ENCODE measurements at regions not wholly inside any gene's neighbourhood (a gene's known extent, or its start where the extent isn't known, plus 50 kb on each side); places are given as distances from the start of the nearest gene placed in this dataset.
"Not testable (repeated sequence)": the region's sequence is repeated elsewhere in the genome, so short reads cannot be mapped to it uniquely, and the experiment has no call there.

- ATAC-seq; H3K36me3 Mint-ChIP-seq (ENCODE audit: low read depth); H3K27ac Mint-ChIP-seq; H3K27me3 Mint-ChIP-seq; POLR2A ChIA-PET; H3K4me1 Mint-ChIP-seq (ENCODE audit: low read depth); H3K4me3 Mint-ChIP-seq; CTCF ChIA-PET; intact Hi-C loops (cut with micrococcal nuclease); DNase-seq: not testable (repeated sequence)
- H3K9me3 Mint-ChIP-seq = peaks cover 13% of the 10 kb centered on the region
Measured at GRCh38 chr16:46395391-46395921, 225.7 kb downstream of the SHCBP1 start.

- H3K27me3 Mint-ChIP-seq; CTCF ChIA-PET; H3K4me3 Mint-ChIP-seq; intact Hi-C loops (cut with micrococcal nuclease); ATAC-seq; H3K27ac Mint-ChIP-seq; POLR2A ChIA-PET; H3K4me1 Mint-ChIP-seq (ENCODE audit: low read depth); H3K36me3 Mint-ChIP-seq (ENCODE audit: low read depth); DNase-seq: not testable (repeated sequence)
- peaks cover 13% of the 10 kb centered on the region for H3K9me3 Mint-ChIP-seq
Measured at GRCh38 chr16:46394963-46395362, 226.2 kb downstream of the SHCBP1 start.

- H3K36me3 Mint-ChIP-seq (ENCODE audit: low read depth); DNase-seq; H3K27me3 Mint-ChIP-seq; ATAC-seq; H3K4me3 Mint-ChIP-seq; intact Hi-C loops (cut with micrococcal nuclease); CTCF ChIA-PET; H3K4me1 Mint-ChIP-seq (ENCODE audit: low read depth); POLR2A ChIA-PET; H3K27ac Mint-ChIP-seq: not testable (repeated sequence)
- peaks cover 13% of the 10 kb centered on the region for H3K9me3 Mint-ChIP-seq
Measured at GRCh38 chr16:46394149-46394548, 227.0 kb downstream of the SHCBP1 start.

GRCh38 chr16:46392930-46393722, 228.1 kb downstream of the SHCBP1 start:
- DNase-seq = not testable (repeated sequence)

GRCh38 chr16:46390660-46391462, 230.3 kb downstream of the SHCBP1 start:
- ATAC-seq; DNase-seq; intact Hi-C loops (cut with micrococcal nuclease); H3K4me3 Mint-ChIP-seq; H3K4me1 Mint-ChIP-seq (ENCODE audit: low read depth); H3K27ac Mint-ChIP-seq; H3K27me3 Mint-ChIP-seq; CTCF ChIA-PET; POLR2A ChIA-PET: not testable (repeated sequence)
- Mint-ChIP-seq H3K36me3 (ENCODE audit: low read depth) (peaks cover 15% of the 10 kb centered on the region), H3K9me3 (peaks cover 18% of the 10 kb centered on the region)

More at GRCh38 chr16:46392930-46393722, 228.1 kb downstream of the SHCBP1 start:
- intact Hi-C loops (cut with micrococcal nuclease); CTCF ChIA-PET; H3K27ac Mint-ChIP-seq; ATAC-seq; H3K27me3 Mint-ChIP-seq; H3K36me3 Mint-ChIP-seq (ENCODE audit: low read depth); POLR2A ChIA-PET; H3K4me3 Mint-ChIP-seq; H3K4me1 Mint-ChIP-seq (ENCODE audit: low read depth): not testable (repeated sequence)
- H3K9me3 Mint-ChIP-seq = peaks cover 13% of the 10 kb centered on the region

- POLR2A ChIA-PET; H3K4me3 Mint-ChIP-seq; CTCF ChIA-PET; ATAC-seq; H3K27ac Mint-ChIP-seq; H3K4me1 Mint-ChIP-seq (ENCODE audit: low read depth); intact Hi-C loops (cut with micrococcal nuclease); H3K27me3 Mint-ChIP-seq: not testable (repeated sequence)
- Mint-ChIP-seq H3K36me3 (ENCODE audit: low read depth) (peaks cover 12% of the 10 kb centered on the region), H3K9me3 (peaks cover 15% of the 10 kb centered on the region)
- peak; percentile 11 for DNase-seq
Measured at GRCh38 chr16:46389561-46390041, 231.6 kb downstream of the SHCBP1 start.

GRCh38 chr16:46388939-46389491, 232.2 kb downstream of the SHCBP1 start:
- intact Hi-C loops (cut with micrococcal nuclease); ATAC-seq; POLR2A ChIA-PET; H3K4me3 Mint-ChIP-seq; H3K27ac Mint-ChIP-seq; H3K27me3 Mint-ChIP-seq; CTCF ChIA-PET; DNase-seq; H3K4me1 Mint-ChIP-seq (ENCODE audit: low read depth): not testable (repeated sequence)
- peaks cover 15% of the 10 kb centered on the region for H3K9me3 Mint-ChIP-seq
- peaks cover 11% of the 10 kb centered on the region for H3K36me3 Mint-ChIP-seq (ENCODE audit: low read depth)

- DNase-seq; ATAC-seq; intact Hi-C loops (cut with micrococcal nuclease): not testable (repeated sequence)
Measured at GRCh38 chr16:46388354-46388753, 232.8 kb downstream of the SHCBP1 start.

GRCh38 chr16:46387720-46388119, 233.5 kb downstream of the SHCBP1 start:
- CTCF ChIA-PET; ATAC-seq; intact Hi-C loops (cut with micrococcal nuclease); H3K27ac Mint-ChIP-seq; H3K4me3 Mint-ChIP-seq; DNase-seq; POLR2A ChIA-PET; H3K27me3 Mint-ChIP-seq; H3K4me1 Mint-ChIP-seq (ENCODE audit: low read depth): not testable (repeated sequence)
- peaks cover 13% of the 10 kb centered on the region for H3K36me3 Mint-ChIP-seq (ENCODE audit: low read depth)
- H3K9me3 Mint-ChIP-seq = peaks cover 17% of the 10 kb centered on the region

More at GRCh38 chr16:46388354-46388753, 232.8 kb downstream of the SHCBP1 start:
- H3K4me1 Mint-ChIP-seq (ENCODE audit: low read depth); H3K4me3 Mint-ChIP-seq; CTCF ChIA-PET; POLR2A ChIA-PET; H3K27ac Mint-ChIP-seq; H3K27me3 Mint-ChIP-seq: not testable (repeated sequence)
- peaks cover 10% of the 10 kb centered on the region for H3K36me3 Mint-ChIP-seq (ENCODE audit: low read depth)
- H3K9me3 Mint-ChIP-seq = peaks cover 16% of the 10 kb centered on the region

GRCh38 chr16:46386805-46387620, 234.2 kb downstream of the SHCBP1 start:
- peaks cover 14% of the 10 kb centered on the region for H3K36me3 Mint-ChIP-seq (ENCODE audit: low read depth)

More at GRCh38 chr16:46386805-46387620, 234.2 kb downstream of the SHCBP1 start:
- ATAC-seq; POLR2A ChIA-PET; intact Hi-C loops (cut with micrococcal nuclease); DNase-seq; CTCF ChIA-PET; H3K4me1 Mint-ChIP-seq (ENCODE audit: low read depth); H3K27ac Mint-ChIP-seq; H3K4me3 Mint-ChIP-seq; H3K27me3 Mint-ChIP-seq: not testable (repeated sequence)
- H3K9me3 Mint-ChIP-seq = peaks cover 18% of the 10 kb centered on the region

Data from activated CD8-positive, alpha-beta T cell treated with anti-CD3 and anti-CD28 coated beads for 36 hours (primary cell).